Astrocyte (in vitro differentiated cells and primary cell): ENCODE measurements at regions not wholly inside any gene's neighbourhood (a gene's known extent, or its start where the extent isn't known, plus 50 kb on each side); places are given as distances from the start of the nearest gene placed in this dataset.

ENCODE experiments used
- DNase-seq: peaks from one replicate; pipeline ENCODE4 v3.0.0-alpha.2; 2010; ENCODE audit warnings: low read depth
- FAIRE-seq: peaks from 2 replicates; lab custom pipeline; 2011; peaks lifted over from hg19 to GRCh38; lab: Jason Lieb, UNC
- H2AFZ ChIP-seq: 2 replicates; pipeline ENCODE4 v1.6.0; 2012; ENCODE audit warnings: low read depth, low read length, inconsistent platforms
- H3K27ac ChIP-seq: 2 replicates; pipeline ENCODE4 v1.5.1; 2011; ENCODE audit warnings: low read depth, low read length, inconsistent platforms
- H3K27me3 ChIP-seq: 2 replicates; pipeline ENCODE4 v1.6.0; 2011; ENCODE audit warnings: low read length, inconsistent platforms; ENCODE audit not compliant: insufficient read depth
- H3K36me3 ChIP-seq: 2 replicates; pipeline ENCODE4 v1.5.1; 2011; ENCODE audit warnings: low read length, inconsistent platforms; ENCODE audit not compliant: insufficient read depth
- H3K4me1 ChIP-seq: 2 replicates; pipeline ENCODE4 v1.5.1; 2011; ENCODE audit warnings: low read length, inconsistent platforms; ENCODE audit not compliant: insufficient read depth
- H3K4me2 ChIP-seq: 2 replicates; pipeline ENCODE4 v1.6.0; 2012; ENCODE audit warnings: low read length, inconsistent platforms
- H3K4me3 ChIP-seq: 2 replicates; pipeline ENCODE4 v1.5.1; 2011; ENCODE audit warnings: low read depth, mild to moderate bottlenecking, low read length, inconsistent platforms; ENCODE audit not compliant: insufficient read depth
- H3K79me2 ChIP-seq: 2 replicates; pipeline ENCODE4 v1.6.0; 2012; ENCODE audit warnings: mild to moderate bottlenecking, low read length, inconsistent platforms; ENCODE audit not compliant: insufficient read depth
- H3K9ac ChIP-seq: 2 replicates; pipeline ENCODE4 v1.6.0; 2012; ENCODE audit warnings: mild to moderate bottlenecking, low read length, inconsistent platforms
- H3K9me3 ChIP-seq: 2 replicates; pipeline ENCODE4 v1.5.1; 2012; ENCODE audit warnings: low read depth, mild to moderate bottlenecking, low read length, inconsistent platforms; ENCODE audit not compliant: insufficient read depth
- H4K20me1 ChIP-seq: 2 replicates; pipeline ENCODE4 v1.6.0; 2012; ENCODE audit warnings: low read length, inconsistent platforms; ENCODE audit not compliant: insufficient read depth
- H3K27ac Mint-ChIP-seq: one replicate; pipeline ENCODE4 v1.8.0; 2021; ENCODE audit warnings: mild to moderate bottlenecking, mixed read lengths; ENCODE audit not compliant: unreplicated experiment
- H3K27me3 Mint-ChIP-seq: one replicate; pipeline ENCODE4 v1.8.0; 2021; ENCODE audit warnings: low read depth, mixed read lengths; ENCODE audit not compliant: unreplicated experiment
- H3K36me3 Mint-ChIP-seq: one replicate; pipeline ENCODE4 v1.8.0; 2021; ENCODE audit warnings: low read depth, mixed read lengths; ENCODE audit not compliant: unreplicated experiment
- H3K4me1 Mint-ChIP-seq: one replicate; pipeline ENCODE4 v1.8.0; 2021; ENCODE audit warnings: low read depth, mixed read lengths; ENCODE audit not compliant: unreplicated experiment
- H3K4me3 Mint-ChIP-seq: one replicate; pipeline ENCODE4 v1.8.0; 2021; ENCODE audit warnings: mild to moderate bottlenecking, moderate library complexity, mixed read lengths; ENCODE audit not compliant: unreplicated experiment
- H3K9me3 Mint-ChIP-seq: one replicate; pipeline ENCODE4 v1.8.0; 2021; ENCODE audit warnings: mild to moderate bottlenecking, mixed read lengths; ENCODE audit not compliant: unreplicated experiment
- EZH2 ChIP-seq: IDR thresholded peaks from 2 replicates; pipeline ENCODE4 v1.6.1; 2012; ENCODE audit warnings: mild to moderate bottlenecking, low read length, inconsistent platforms; ENCODE audit not compliant: insufficient read depth
- TF ChIP-seq, protein P1 (sequence below): IDR thresholded peaks from 2 replicates; pipeline ENCODE4 v1.5.1; 2011; ENCODE audit warnings: low read depth, mild to moderate bottlenecking, inconsistent platforms, low read length, moderate library complexity; ENCODE audit not compliant: insufficient read depth

DNA sequence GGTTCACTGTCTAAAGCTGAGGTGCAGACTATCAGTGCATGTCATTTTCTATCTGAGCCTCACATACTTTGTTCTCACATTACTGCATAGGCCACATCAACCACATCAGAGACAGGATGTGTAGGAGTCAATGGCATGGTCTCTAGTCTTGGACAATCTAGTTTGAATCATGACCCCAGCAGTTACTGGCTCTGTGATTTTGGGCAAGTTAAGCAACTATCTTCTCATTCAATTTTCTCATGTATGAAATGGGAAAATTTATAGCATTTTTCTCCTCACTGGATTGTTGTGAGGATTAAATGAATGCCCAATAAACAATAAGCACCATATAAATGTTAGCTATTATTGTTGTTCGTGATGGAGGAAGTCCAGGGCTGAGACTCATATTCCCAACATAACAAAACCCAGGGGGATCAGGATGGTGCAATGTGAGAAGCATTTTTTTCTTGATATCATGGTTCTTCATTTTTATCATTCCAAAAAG lies 432.6 kb downstream of the LRIG3 start:
- Histone ChIP-seq H3K27ac (no peak overlapping the region), H4K20me1 (no peaks in the 10 kb centered on the region), H3K79me2 (no peaks in the 10 kb centered on the region), H3K9me3 (no peaks in the 10 kb centered on the region), H3K9ac (no peak overlapping the region), H2AFZ (no peak overlapping the region), H3K36me3 (no peaks in the 10 kb centered on the region), H3K27me3 (no peaks in the 10 kb centered on the region), H3K4me2 (peak overlapping the region; percentile 10), H3K4me3 (no peak overlapping the region), H3K4me1 (peaks cover 3% of the 10 kb centered on the region)
- DNase-seq (peak; percentile 91), FAIRE-seq (peak; percentile 82)
- H3K27me3 Mint-ChIP-seq, result no peaks in the 10 kb centered on the region
- H3K9me3 Mint-ChIP-seq, result no peaks in the 10 kb centered on the region
- peak overlapping the region; percentile 86 for H3K27ac Mint-ChIP-seq
- no peaks in the 10 kb centered on the region for H3K36me3 Mint-ChIP-seq
- H3K4me1 Mint-ChIP-seq, result peaks cover 33% of the 10 kb centered on the region
- no peak overlapping the region for H3K4me3 Mint-ChIP-seq
- no peak for TF ChIP-seq EZH2
- TF ChIP-seq, protein P1, sequence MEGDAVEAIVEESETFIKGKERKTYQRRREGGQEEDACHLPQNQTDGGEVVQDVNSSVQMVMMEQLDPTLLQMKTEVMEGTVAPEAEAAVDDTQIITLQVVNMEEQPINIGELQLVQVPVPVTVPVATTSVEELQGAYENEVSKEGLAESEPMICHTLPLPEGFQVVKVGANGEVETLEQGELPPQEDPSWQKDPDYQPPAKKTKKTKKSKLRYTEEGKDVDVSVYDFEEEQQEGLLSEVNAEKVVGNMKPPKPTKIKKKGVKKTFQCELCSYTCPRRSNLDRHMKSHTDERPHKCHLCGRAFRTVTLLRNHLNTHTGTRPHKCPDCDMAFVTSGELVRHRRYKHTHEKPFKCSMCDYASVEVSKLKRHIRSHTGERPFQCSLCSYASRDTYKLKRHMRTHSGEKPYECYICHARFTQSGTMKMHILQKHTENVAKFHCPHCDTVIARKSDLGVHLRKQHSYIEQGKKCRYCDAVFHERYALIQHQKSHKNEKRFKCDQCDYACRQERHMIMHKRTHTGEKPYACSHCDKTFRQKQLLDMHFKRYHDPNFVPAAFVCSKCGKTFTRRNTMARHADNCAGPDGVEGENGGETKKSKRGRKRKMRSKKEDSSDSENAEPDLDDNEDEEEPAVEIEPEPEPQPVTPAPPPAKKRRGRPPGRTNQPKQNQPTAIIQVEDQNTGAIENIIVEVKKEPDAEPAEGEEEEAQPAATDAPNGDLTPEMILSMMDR, result no peak

DNA sequence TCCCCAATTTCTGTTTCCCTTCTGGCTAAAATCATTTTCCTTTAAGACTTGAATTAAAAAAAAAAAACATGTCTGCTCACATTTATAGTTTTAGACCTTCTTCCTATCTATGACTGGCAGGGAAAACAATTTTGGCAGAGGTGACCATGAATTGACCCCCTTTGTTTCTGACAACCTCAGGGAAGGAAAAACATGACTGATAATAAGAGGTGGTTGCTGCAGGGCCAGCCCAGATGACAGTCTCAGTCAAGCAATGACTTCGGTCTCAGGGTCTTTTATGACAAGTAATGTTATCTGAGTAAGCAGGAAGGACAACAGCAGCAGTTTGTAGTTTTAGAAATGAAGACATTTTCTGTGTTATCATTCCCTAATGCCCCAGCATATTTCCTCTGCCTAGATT lies 430.9 kb downstream of the LRIG3 start:
- Histone ChIP-seq H3K4me2 (no peak overlapping the region), H4K20me1 (no peaks in the 10 kb centered on the region), H3K9ac (no peak overlapping the region), H3K79me2 (no peaks in the 10 kb centered on the region), H3K4me1 (peaks cover 3% of the 10 kb centered on the region), H3K27ac (no peak overlapping the region), H2AFZ (peak overlapping the region; percentile 5), H3K36me3 (no peaks in the 10 kb centered on the region), H3K27me3 (no peaks in the 10 kb centered on the region), H3K4me3 (no peak overlapping the region), H3K9me3 (no peaks in the 10 kb centered on the region)
- H3K27me3 Mint-ChIP-seq, result no peaks in the 10 kb centered on the region
- H3K27ac Mint-ChIP-seq, result no peak overlapping the region
- TF ChIP-seq, protein P1, result no peak
- H3K36me3 Mint-ChIP-seq, result no peaks in the 10 kb centered on the region
- FAIRE-seq (no peak), DNase-seq (no peak)
- H3K4me1 Mint-ChIP-seq, result peaks cover 33% of the 10 kb centered on the region
- H3K4me3 Mint-ChIP-seq, result no peak overlapping the region
- H3K9me3 Mint-ChIP-seq, result no peaks in the 10 kb centered on the region

DNA sequence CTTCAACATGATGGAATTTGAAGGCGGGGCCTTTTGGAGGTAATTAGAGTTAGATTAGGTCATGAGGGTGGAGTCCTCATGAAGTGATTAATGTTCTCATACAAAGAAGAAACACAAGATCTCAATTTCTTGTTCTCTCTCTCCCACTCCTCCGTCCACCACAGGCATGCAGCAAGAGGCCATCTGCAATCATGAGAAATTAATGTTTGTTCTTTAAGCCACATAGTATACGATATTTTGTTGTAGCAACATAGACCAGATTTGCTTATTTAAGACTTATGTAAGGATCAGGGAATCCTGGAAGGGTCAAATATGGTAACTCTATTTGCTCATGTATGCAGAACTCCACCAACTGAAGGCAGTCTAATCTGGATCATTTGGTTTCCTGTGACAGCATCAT lies 429.0 kb downstream of the LRIG3 start:
- H3K27ac ChIP-seq, result no peak overlapping the region
- H2AFZ ChIP-seq, result no peak overlapping the region
- no peak overlapping the region for H3K9ac ChIP-seq
- H3K36me3 ChIP-seq, result no peaks in the 10 kb centered on the region
- Mint-ChIP-seq H3K27me3 (no peaks in the 10 kb centered on the region), H3K4me1 (peaks cover 37% of the 10 kb centered on the region), H3K4me3 (no peak overlapping the region), H3K9me3 (no peaks in the 10 kb centered on the region), H3K36me3 (no peaks in the 10 kb centered on the region), H3K27ac (no peak overlapping the region)
- no peak for TF ChIP-seq EZH2
- TF ChIP-seq, protein P1, result no peak
- DNase-seq, result peak; percentile 91
- no peaks in the 10 kb centered on the region for H3K9me3 ChIP-seq
- peaks cover 3% of the 10 kb centered on the region for H3K4me1 ChIP-seq
- no peak overlapping the region for H3K4me2 ChIP-seq
- H3K79me2 ChIP-seq, result no peaks in the 10 kb centered on the region
- H3K4me3 ChIP-seq, result no peak overlapping the region
- no peak for FAIRE-seq
- H3K27me3 ChIP-seq, result no peaks in the 10 kb centered on the region
- no peaks in the 10 kb centered on the region for H4K20me1 ChIP-seq
